Kidney (tissue), 13 donors: ENCODE measurements at regions not wholly inside any gene's neighbourhood (a gene's known extent, or its start where the extent isn't known, plus 50 kb on each side); places are given as distances from the start of the nearest gene placed in this dataset.

Experiments
- DNase-seq, 5 donors: peaks; one replicate each; pipeline ENCODE4 v3.0.0-alpha.2; 2013 to 2020
- FAIRE-seq: peaks from 2 replicates; lab custom pipeline; 2012; peaks lifted over from hg19 to GRCh38; lab: Jason Lieb, UNC
- H3K27ac ChIP-seq, 2 donors: one replicate each; pipeline ENCODE4 v1.7.0; 2013; ENCODE audit warnings: low read depth in 2 of 2, low read length in 2 of 2, inconsistent platforms in 1 of 2
- H3K27me3 ChIP-seq: one replicate; pipeline ENCODE4 v1.7.1; 2013; ENCODE audit warnings: low read length, inconsistent platforms; ENCODE audit not compliant: control insufficient read depth, insufficient read depth
- H3K36me3 ChIP-seq, 3 donors: one replicate each; pipeline versions ENCODE4 v1.7.0 to v1.7.1; 2013; ENCODE audit warnings: low read length in 3 of 3, control low read depth in 1 of 3, inconsistent platforms in 1 of 3; ENCODE audit not compliant: insufficient read depth in 3 of 3, control insufficient read depth in 2 of 3
- H3K4me1 ChIP-seq, 3 donors: one replicate each; pipeline versions ENCODE4 v1.7.0 to v1.7.1; 2013; ENCODE audit warnings: low read length in 3 of 3, inconsistent platforms in 1 of 3, low read depth in 1 of 3; ENCODE audit not compliant: control insufficient read depth in 2 of 3, insufficient read depth in 2 of 3
- H3K4me3 ChIP-seq, 3 donors: one replicate each; pipeline versions ENCODE4 v1.7.0 to v1.8.1; 2013; ENCODE audit warnings: low read length in 3 of 3, control low read depth in 1 of 3, inconsistent platforms in 1 of 3
- H3K9ac ChIP-seq, 3 donors: one replicate each; pipeline versions ENCODE4 v1.7.0 to v1.7.1; 2013; ENCODE audit warnings: low read length in 3 of 3, control low read depth in 1 of 3, inconsistent platforms in 1 of 3
- H3K9me3 ChIP-seq, 3 donors: one replicate each; pipeline versions ENCODE4 v1.7.0 to v1.7.1; 2013; ENCODE audit warnings: low read length in 3 of 3, control low read depth in 1 of 3, inconsistent platforms in 1 of 3; ENCODE audit not compliant: control insufficient read depth in 2 of 3, insufficient read depth in 1 of 3
- CTCF ChIP-seq: IDR thresholded peaks from 3 replicates; pipeline ENCODE4 v1.5.1; 2012; ENCODE audit warnings: mild to moderate bottlenecking, moderate library complexity, borderline replicate concordance; ENCODE audit not compliant: insufficient read depth; ENCODE audit errors: extremely low read depth
- intact Hi-C: fragments of 100-400 bp; cut with DNase I; formaldehyde crosslinking; loops from one replicate; pipeline ENCODE4 v1.11.1; 2022
- donor health status: control.
- donor health status: control.
- donor health status: control.
- donor health status: control.
- donor health status: control.
- donor health status: DM: yes; HTN: yes; CAD: no.
- donor health status: Normal renal cell carcinoma (clear cell type).

- TF ChIP-seq CTCF: no peak
- H3K9me3 ChIP-seq: no peaks in the 10 kb centered on the region
- intact Hi-C loops: no loop called here
- no peak overlapping the region for H3K4me3 ChIP-seq
- FAIRE-seq (no peak), DNase-seq (no peak)
- H3K36me3 ChIP-seq: no peaks in the 10 kb centered on the region
- H3K27ac ChIP-seq: no peak overlapping the region
- no peaks in the 10 kb centered on the region for H3K4me1 ChIP-seq
- no peak overlapping the region for H3K9ac ChIP-seq
- no peaks in the 10 kb centered on the region for H3K27me3 ChIP-seq
Measured at GRCh38 chr2:14396533-14397083, 235.9 kb upstream of the LRATD1 start.

- FAIRE-seq (no peak), DNase-seq (no peak)
- H3K4me3 ChIP-seq: no peak overlapping the region
- no peak overlapping the region for H3K27ac ChIP-seq
- H3K9me3 ChIP-seq: no peaks in the 10 kb centered on the region
- no peaks in the 10 kb centered on the region for H3K27me3 ChIP-seq
- intact Hi-C loops: no loop called here
- no peak for TF ChIP-seq CTCF
- H3K4me1 ChIP-seq: no peaks in the 10 kb centered on the region
- no peak overlapping the region for H3K9ac ChIP-seq
- no peaks in the 10 kb centered on the region for H3K36me3 ChIP-seq
Measured at GRCh38 chr2:14398641-14399040, 233.9 kb upstream of the LRATD1 start.

- intact Hi-C loops: no loop called here
- Histone ChIP-seq H3K9ac (no peak overlapping the region), H3K4me1 (no peaks in the 10 kb centered on the region), H3K36me3 (no peaks in the 10 kb centered on the region), H3K9me3 (no peaks in the 10 kb centered on the region), H3K27me3 (no peaks in the 10 kb centered on the region), H3K4me3 (no peak overlapping the region), H3K27ac (no peak overlapping the region)
- no peak for TF ChIP-seq CTCF
- DNase-seq (peak in 4 of 5 donors; percentile 91 to 97 (median 94)), FAIRE-seq (no peak)
Measured at GRCh38 chr2:14401873-14402272, 230.6 kb upstream of the LRATD1 start.

- Histone ChIP-seq H3K9me3 (no peaks in the 10 kb centered on the region), H3K4me1 (no peaks in the 10 kb centered on the region), H3K27me3 (no peaks in the 10 kb centered on the region), H3K9ac (no peak overlapping the region), H3K36me3 (no peaks in the 10 kb centered on the region), H3K4me3 (no peak overlapping the region), H3K27ac (no peak overlapping the region)
- FAIRE-seq (no peak), DNase-seq (no peak)
- intact Hi-C loops: no loop called here
- no peak for TF ChIP-seq CTCF
Measured at GRCh38 chr2:14408695-14409094, 223.8 kb upstream of the LRATD1 start.
